ENCODE measurements at regions not wholly inside any gene's neighbourhood (a gene's known extent, or its start where the extent isn't known, plus 50 kb on each side); places are given as distances from the start of the nearest gene placed in this dataset.

DNA sequence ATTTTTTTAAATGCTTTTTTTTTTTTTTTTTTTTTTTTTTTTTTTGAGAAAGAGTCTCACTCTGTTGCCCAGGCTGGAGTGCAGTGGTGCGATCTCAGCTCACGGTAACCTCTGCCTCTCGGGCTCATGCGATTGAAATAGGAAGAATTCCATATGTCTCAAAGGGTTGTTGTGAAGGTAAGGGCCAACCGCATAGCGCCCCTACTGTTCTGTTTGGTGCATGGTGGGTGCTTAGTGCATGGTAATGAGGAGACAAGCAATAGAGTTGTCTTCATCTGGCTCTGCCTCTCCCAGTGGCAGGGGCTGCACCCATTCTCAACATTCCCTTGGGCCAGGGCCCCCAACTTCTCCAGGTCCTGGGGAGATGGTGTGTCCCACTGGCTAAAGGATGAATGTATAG lies 68.7 kb downstream of the RASL11A start:
- TF ChIP-seq, protein P1, sequence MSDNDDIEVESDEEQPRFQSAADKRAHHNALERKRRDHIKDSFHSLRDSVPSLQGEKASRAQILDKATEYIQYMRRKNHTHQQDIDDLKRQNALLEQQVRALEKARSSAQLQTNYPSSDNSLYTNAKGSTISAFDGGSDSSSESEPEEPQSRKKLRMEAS (IDR thresholded peaks at IDR 0.05; ENCODE audit: insufficient read depth, insufficient read length): no peak
- TF ChIP-seq EZH2 (IDR thresholded peaks at IDR 0.05; ENCODE audit: borderline replicate concordance, low read depth, low read length, severe bottlenecking) (no peak), POLR2A (IDR thresholded peaks at IDR 0.05; ENCODE audit: low read depth, low read length) (no peak), GATA2 (IDR thresholded peaks at IDR 0.05; ENCODE audit: insufficient read depth, insufficient read length, low read depth, low read length) (no peak), MYC (IDR thresholded peaks at IDR 0.05; ENCODE audit: low read depth, low read length) (no peak), POLR2AphosphoS5 (IDR thresholded peaks at IDR 0.05; ENCODE audit: insufficient read depth, low read depth, low read length) (no peak), FOS (IDR thresholded peaks at IDR 0.05; ENCODE audit: borderline replicate concordance, insufficient read depth, low read length) (no peak)
- TF ChIP-seq, protein P2, sequence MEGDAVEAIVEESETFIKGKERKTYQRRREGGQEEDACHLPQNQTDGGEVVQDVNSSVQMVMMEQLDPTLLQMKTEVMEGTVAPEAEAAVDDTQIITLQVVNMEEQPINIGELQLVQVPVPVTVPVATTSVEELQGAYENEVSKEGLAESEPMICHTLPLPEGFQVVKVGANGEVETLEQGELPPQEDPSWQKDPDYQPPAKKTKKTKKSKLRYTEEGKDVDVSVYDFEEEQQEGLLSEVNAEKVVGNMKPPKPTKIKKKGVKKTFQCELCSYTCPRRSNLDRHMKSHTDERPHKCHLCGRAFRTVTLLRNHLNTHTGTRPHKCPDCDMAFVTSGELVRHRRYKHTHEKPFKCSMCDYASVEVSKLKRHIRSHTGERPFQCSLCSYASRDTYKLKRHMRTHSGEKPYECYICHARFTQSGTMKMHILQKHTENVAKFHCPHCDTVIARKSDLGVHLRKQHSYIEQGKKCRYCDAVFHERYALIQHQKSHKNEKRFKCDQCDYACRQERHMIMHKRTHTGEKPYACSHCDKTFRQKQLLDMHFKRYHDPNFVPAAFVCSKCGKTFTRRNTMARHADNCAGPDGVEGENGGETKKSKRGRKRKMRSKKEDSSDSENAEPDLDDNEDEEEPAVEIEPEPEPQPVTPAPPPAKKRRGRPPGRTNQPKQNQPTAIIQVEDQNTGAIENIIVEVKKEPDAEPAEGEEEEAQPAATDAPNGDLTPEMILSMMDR (IDR thresholded peaks at IDR 0.05; ENCODE audit: extremely low read depth in 1 of 2, insufficient read depth in 1 of 2, low read depth in 1 of 2, low read length in 2 of 2): peak; percentile 45 to 77

Measured in endothelial cell of umbilical vein (primary cell).